ENCODE measurements at regions not wholly inside any gene's neighbourhood (a gene's known extent, or its start where the extent isn't known, plus 50 kb on each side); places are given as distances from the start of the nearest gene placed in this dataset.

- TF ChIP-seq CTCF (IDR thresholded peaks at IDR 0.05) = peak in 1 of 6 experiments; percentile 6
- no peak for TF ChIP-seq POLR2A (IDR thresholded peaks at IDR 0.05)
Measured at GRCh38 chr1:67524143-67525052, 94.2 kb upstream of the SERBP1 start.

All from thyroid gland (tissue), 4 donors.